ENCODE measurements at regions not wholly inside any gene's neighbourhood (a gene's known extent, or its start where the extent isn't known, plus 50 kb on each side); places are given as distances from the start of the nearest gene placed in this dataset.

DNA sequence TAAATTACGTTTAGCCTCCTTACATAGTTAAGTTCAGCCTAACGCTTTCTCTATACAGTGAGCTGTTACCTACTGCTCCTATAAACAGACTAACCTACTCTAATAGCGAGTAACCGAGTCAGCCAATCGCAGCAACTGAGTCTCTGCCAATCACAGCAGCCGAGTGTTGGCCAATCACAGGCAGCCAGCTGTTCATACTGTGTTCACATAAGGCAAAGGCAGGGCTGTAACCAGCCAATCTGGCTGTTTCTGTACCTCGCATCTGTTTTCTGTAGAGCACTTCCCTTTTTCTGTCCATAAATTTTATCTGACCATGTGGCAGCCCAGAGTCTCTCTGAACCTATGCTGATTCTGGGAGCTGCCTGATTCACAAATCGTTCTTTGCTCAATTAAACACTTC, 263.9 kb upstream of the JARID2 start:
- POLR2A ChIA-PET, result no interaction called here
- CTCF ChIA-PET (ENCODE audit: low intra/inter-chr PET ratio, low total read pairs), result no interaction called here
- FAIRE-seq, result no peak

More for the DNA sequence above, 263.9 kb upstream of the JARID2 start:
- Histone ChIP-seq H2AFZ (ENCODE audit: low read length) (no peak overlapping the region), H3K9me3 (ENCODE audit: low read length) (no peaks in the 10 kb centered on the region), H3K36me3 (replicated peaks in 1 of 2; ENCODE audit: control insufficient read depth in 1 of 2, insufficient read depth in 2 of 2, low read length in 2 of 2) (no peaks in the 10 kb centered on the region), H3K9ac (ENCODE audit: insufficient read depth, low read depth, low read length) (no peak overlapping the region), H3K79me2 (ENCODE audit: insufficient read depth, low read length) (no peaks in the 10 kb centered on the region), H3K27ac (ENCODE audit: extremely low read length, insufficient read depth, low read length) (no peak overlapping the region), H3K4me3 (replicated peaks in 1 of 3; ENCODE audit: insufficient read depth in 1 of 3, low read depth in 2 of 3, low read length in 3 of 3) (no peak overlapping the region), H3K4me1 (ENCODE audit: insufficient read depth, low read length) (no peaks in the 10 kb centered on the region), H4K20me1 (ENCODE audit: insufficient read depth, low read length) (no peaks in the 10 kb centered on the region), H3K4me2 (ENCODE audit: low read depth, low read length) (no peak overlapping the region), H3K27me3 (ENCODE audit: control insufficient read depth in 1 of 2, insufficient read depth in 2 of 2, low read length in 2 of 2) (no peaks in the 10 kb centered on the region)
- intact Hi-C loops (cut with micrococcal nuclease; ENCODE audit: unreplicated experiment), result no loop called here
- in situ Hi-C loops (cut with HindIII; ENCODE audit: extremely low pct_ligation_motif_present, low pct_unique_long_range_greater_than_20kb), result no loop called here
- ATAC-seq (no peak), DNase-seq (ENCODE audit: low spot score) (no peak)
- no TSS peak for BruUV-seq (replicated peaks)
- 38% methylated on average over 8 of the region's 8 CpGs for WGBS (ENCODE audit: low lambda C conversion rate)
- TF ChIP-seq ZNF709 (CRISPR knock-in tag; IDR thresholded peaks at IDR 0.05) (no peak), HNF1A (IDR thresholded peaks at IDR 0.05; ENCODE audit: low read depth) (no peak), HNF1A (CRISPR knock-in tag; IDR thresholded peaks at IDR 0.05; ENCODE audit: borderline replicate concordance) (no peak), ATM (IDR thresholded peaks at IDR 0.05; ENCODE audit: borderline replicate concordance) (no peak), ZNF207 (IDR thresholded peaks at IDR 0.05; ENCODE audit: borderline replicate concordance) (no peak), ZMYM4 (CRISPR knock-in tag; IDR thresholded peaks at IDR 0.05) (no peak), HOXD1 (CRISPR knock-in tag; IDR thresholded peaks at IDR 0.05) (no peak), PLRG1 (conservative IDR thresholded peaks at IDR 0.05) (no peak), ZSCAN31 (CRISPR knock-in tag; IDR thresholded peaks at IDR 0.05; ENCODE audit: low read depth) (no peak), RNF2 (conservative IDR thresholded peaks at IDR 0.05; ENCODE audit: low read depth) (no peak), ZNF10 (CRISPR knock-in tag; IDR thresholded peaks at IDR 0.05; ENCODE audit: borderline replicate concordance, low read depth) (no peak), NFIC (IDR thresholded peaks at IDR 0.05; ENCODE audit: low read length) (no peak), NFE2L2 (IDR thresholded peaks at IDR 0.05; ENCODE audit: low read length) (no peak), NFKB2 (CRISPR knock-in tag; IDR thresholded peaks at IDR 0.05; ENCODE audit: borderline replicate concordance) (no peak), ZNF850 (CRISPR knock-in tag; conservative IDR thresholded peaks at IDR 0.05) (no peak), ZFP36 (IDR thresholded peaks at IDR 0.05; ENCODE audit: borderline replicate concordance, low read depth, low read length, partially characterized antibody) (no peak), IKZF5 (CRISPR knock-in tag; IDR thresholded peaks at IDR 0.05) (no peak)
- TF ChIP-seq, protein P1, sequence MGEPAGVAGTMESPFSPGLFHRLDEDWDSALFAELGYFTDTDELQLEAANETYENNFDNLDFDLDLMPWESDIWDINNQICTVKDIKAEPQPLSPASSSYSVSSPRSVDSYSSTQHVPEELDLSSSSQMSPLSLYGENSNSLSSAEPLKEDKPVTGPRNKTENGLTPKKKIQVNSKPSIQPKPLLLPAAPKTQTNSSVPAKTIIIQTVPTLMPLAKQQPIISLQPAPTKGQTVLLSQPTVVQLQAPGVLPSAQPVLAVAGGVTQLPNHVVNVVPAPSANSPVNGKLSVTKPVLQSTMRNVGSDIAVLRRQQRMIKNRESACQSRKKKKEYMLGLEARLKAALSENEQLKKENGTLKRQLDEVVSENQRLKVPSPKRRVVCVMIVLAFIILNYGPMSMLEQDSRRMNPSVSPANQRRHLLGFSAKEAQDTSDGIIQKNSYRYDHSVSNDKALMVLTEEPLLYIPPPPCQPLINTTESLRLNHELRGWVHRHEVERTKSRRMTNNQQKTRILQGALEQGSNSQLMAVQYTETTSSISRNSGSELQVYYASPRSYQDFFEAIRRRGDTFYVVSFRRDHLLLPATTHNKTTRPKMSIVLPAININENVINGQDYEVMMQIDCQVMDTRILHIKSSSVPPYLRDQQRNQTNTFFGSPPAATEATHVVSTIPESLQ (CRISPR knock-in tag; conservative IDR thresholded peaks at IDR 0.05), result no peak
- TF ChIP-seq, protein P2, sequence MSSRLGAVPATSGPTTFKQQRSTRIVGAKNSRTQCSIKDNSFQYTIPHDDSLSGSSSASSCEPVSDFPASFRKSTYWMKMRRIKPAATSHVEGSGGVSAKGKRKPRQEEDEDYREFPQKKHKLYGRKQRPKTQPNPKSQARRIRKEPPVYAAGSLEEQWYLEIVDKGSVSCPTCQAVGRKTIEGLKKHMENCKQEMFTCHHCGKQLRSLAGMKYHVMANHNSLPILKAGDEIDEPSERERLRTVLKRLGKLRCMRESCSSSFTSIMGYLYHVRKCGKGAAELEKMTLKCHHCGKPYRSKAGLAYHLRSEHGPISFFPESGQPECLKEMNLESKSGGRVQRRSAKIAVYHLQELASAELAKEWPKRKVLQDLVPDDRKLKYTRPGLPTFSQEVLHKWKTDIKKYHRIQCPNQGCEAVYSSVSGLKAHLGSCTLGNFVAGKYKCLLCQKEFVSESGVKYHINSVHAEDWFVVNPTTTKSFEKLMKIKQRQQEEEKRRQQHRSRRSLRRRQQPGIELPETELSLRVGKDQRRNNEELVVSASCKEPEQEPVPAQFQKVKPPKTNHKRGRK (CRISPR knock-in tag; IDR thresholded peaks at IDR 0.05), result no peak

All from HepG2 (cell line).